Activated CD8-positive, alpha-beta T cell treated with anti-CD3 and anti-CD28 coated beads, Interleukin-2, amount 10 ng/mL, durations not matched to agents 7 days and 5 days (primary cell): ENCODE measurements at regions not wholly inside any gene's neighbourhood (a gene's known extent, or its start where the extent isn't known, plus 50 kb on each side); places are given as distances from the start of the nearest gene placed in this dataset.

Experiments used
- ATAC-seq: fragments of 150-1000 bp; cut with Tn5 transposase; one replicate; pipeline ENCODE4 v1.10.0; 2021; ENCODE audit warnings: moderate library complexity
- CTCF ChIA-PET: fragments of 350-600 bp; sonication (Branson Sonifier 250); formaldehyde crosslinking; loops from one replicate; lab custom pipeline; 2021; ENCODE audit warnings: antibody characterized with exemption; lab: Charles Lee
- POLR2A ChIA-PET: fragments of 350-600 bp; sonication (Branson Sonifier 250); formaldehyde crosslinking; loops from one replicate; lab custom pipeline; 2021; ENCODE audit warnings: antibody characterized with exemption; lab: Charles Lee
- DNase-seq: peaks from one replicate; pipeline ENCODE4 v3.0.0-alpha.2; 2020
- H3K27ac Mint-ChIP-seq: one replicate; pipeline ENCODE4 v1.8.0; 2021; ENCODE audit warnings: mild to moderate bottlenecking, mixed read lengths
- H3K27me3 Mint-ChIP-seq: one replicate; pipeline ENCODE4 v1.8.0; 2021; ENCODE audit warnings: low read depth, mixed read lengths
- H3K36me3 Mint-ChIP-seq: one replicate; pipeline ENCODE4 v1.8.0; 2021; ENCODE audit warnings: low read depth, mixed read lengths
- H3K4me1 Mint-ChIP-seq: one replicate; pipeline ENCODE4 v1.8.0; 2021; ENCODE audit warnings: low read depth, mixed read lengths
- H3K4me3 Mint-ChIP-seq: one replicate; pipeline ENCODE4 v1.8.0; 2021; ENCODE audit warnings: mild to moderate bottlenecking, mixed read lengths
- H3K9me3 Mint-ChIP-seq: one replicate; pipeline ENCODE4 v1.8.0; 2022; ENCODE audit warnings: mixed read lengths; ENCODE audit not compliant: insufficient read depth

DNA sequence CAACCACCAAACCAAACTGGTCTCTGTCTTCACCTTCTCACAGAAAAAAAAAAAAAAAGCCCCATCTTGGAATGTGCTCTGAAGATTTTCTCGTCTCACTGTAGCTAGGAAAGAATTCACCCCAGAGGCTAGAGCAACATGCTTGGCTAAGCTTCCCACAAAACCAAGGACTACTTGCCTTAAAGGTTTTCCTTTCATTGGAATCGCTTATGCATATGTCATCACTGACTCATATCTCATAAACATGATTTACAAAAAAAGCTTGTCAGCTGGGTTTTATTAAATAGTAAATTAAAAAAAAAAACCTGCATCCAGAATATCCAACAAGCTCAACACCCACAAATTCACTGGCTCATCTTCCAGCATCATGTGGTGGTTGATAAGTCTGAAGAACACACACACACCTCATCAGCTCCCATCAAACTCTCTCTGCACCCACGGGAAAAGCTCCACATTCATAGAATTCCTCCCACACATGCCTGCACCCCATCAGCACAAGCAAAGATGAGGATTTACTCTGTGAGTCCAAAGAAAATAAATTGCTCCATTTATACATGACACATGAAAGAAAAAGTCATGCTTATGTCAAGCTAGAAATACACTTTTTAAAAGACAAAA lies 182.0 kb upstream of the TRIB2 start:
- ChIA-PET POLR2A (no interaction called here), CTCF (interaction anchor here (1.3 to 2.9 kb wide), 3 partner anchors 13 to 181 kb away, joined by 3 to 13 read pairs (median 8); partner anchors contain the start of gene TRIB2)
- no peak for DNase-seq
- Mint-ChIP-seq H3K4me3 (no peak overlapping the region), H3K4me1 (peaks cover 10% of the 10 kb centered on the region), H3K27ac (no peak overlapping the region), H3K9me3 (no peaks in the 10 kb centered on the region), H3K27me3 (peaks cover 8% of the 10 kb centered on the region), H3K36me3 (no peaks in the 10 kb centered on the region)
- no peak for ATAC-seq

GRCh38 chr2:12536976-12537375 lies 179.8 kb upstream of the TRIB2 start:
- Mint-ChIP-seq H3K27ac (no peak overlapping the region), H3K27me3 (peaks cover 9% of the 10 kb centered on the region), H3K4me3 (no peak overlapping the region), H3K4me1 (peaks cover 10% of the 10 kb centered on the region), H3K9me3 (no peaks in the 10 kb centered on the region), H3K36me3 (no peaks in the 10 kb centered on the region)
- DNase-seq (no peak), ATAC-seq (no peak)
- ChIA-PET CTCF (interaction anchor here (2.9 kb wide), 1 partner anchor 179 kb away, joined by 8 read pairs; the partner anchor contains the start of gene TRIB2), POLR2A (no interaction called here)

- peaks cover 10% of the 10 kb centered on the region for H3K4me1 Mint-ChIP-seq
- H3K27ac Mint-ChIP-seq, result no peak overlapping the region
- ChIA-PET POLR2A (no interaction called here), CTCF (no interaction called here)
- DNase-seq, result no peak
- H3K4me3 Mint-ChIP-seq, result no peak overlapping the region
- ATAC-seq, result no peak
- H3K36me3 Mint-ChIP-seq, result no peaks in the 10 kb centered on the region
- peaks cover 6% of the 10 kb centered on the region for H3K27me3 Mint-ChIP-seq
- no peaks in the 10 kb centered on the region for H3K9me3 Mint-ChIP-seq
Observed at GRCh38 chr2:12538138-12538694, 178.5 kb upstream of the TRIB2 start.

GRCh38 chr2:12539336-12539735 lies 177.4 kb upstream of the TRIB2 start:
- DNase-seq (no peak), ATAC-seq (no peak)
- no peak overlapping the region for H3K4me3 Mint-ChIP-seq
- H3K9me3 Mint-ChIP-seq, result no peaks in the 10 kb centered on the region
- H3K4me1 Mint-ChIP-seq, result peaks cover 2% of the 10 kb centered on the region
- H3K27ac Mint-ChIP-seq, result no peak overlapping the region
- H3K27me3 Mint-ChIP-seq, result peaks cover 4% of the 10 kb centered on the region
- no peaks in the 10 kb centered on the region for H3K36me3 Mint-ChIP-seq
- POLR2A ChIA-PET, result no interaction called here
- CTCF ChIA-PET, result no interaction called here

- Mint-ChIP-seq H3K36me3 (no peaks in the 10 kb centered on the region), H3K9me3 (no peaks in the 10 kb centered on the region), H3K27me3 (peaks cover 3% of the 10 kb centered on the region), H3K4me1 (no peaks in the 10 kb centered on the region), H3K4me3 (no peak overlapping the region), H3K27ac (no peak overlapping the region)
- CTCF ChIA-PET, result no interaction called here
- ATAC-seq, result no peak
- no peak for DNase-seq
- POLR2A ChIA-PET, result no interaction called here
Observed at GRCh38 chr2:12539776-12540562, 176.8 kb upstream of the TRIB2 start.

- ATAC-seq (no peak), DNase-seq (no peak)
- CTCF ChIA-PET, result no interaction called here
- Mint-ChIP-seq H3K4me3 (no peak overlapping the region), H3K27me3 (peaks cover 2% of the 10 kb centered on the region), H3K9me3 (no peaks in the 10 kb centered on the region), H3K36me3 (no peaks in the 10 kb centered on the region), H3K4me1 (no peaks in the 10 kb centered on the region), H3K27ac (no peak overlapping the region)
- POLR2A ChIA-PET, result no interaction called here
Observed at GRCh38 chr2:12543076-12543977, 173.4 kb upstream of the TRIB2 start.

- no peak for DNase-seq
- POLR2A ChIA-PET, result no interaction called here
- H3K9me3 Mint-ChIP-seq, result no peaks in the 10 kb centered on the region
- H3K27ac Mint-ChIP-seq, result no peak overlapping the region
- no peaks in the 10 kb centered on the region for H3K4me1 Mint-ChIP-seq
- no peak overlapping the region for H3K4me3 Mint-ChIP-seq
- CTCF ChIA-PET, result no interaction called here
- ATAC-seq, result no peak
- no peaks in the 10 kb centered on the region for H3K36me3 Mint-ChIP-seq
- peaks cover 2% of the 10 kb centered on the region for H3K27me3 Mint-ChIP-seq
Observed at GRCh38 chr2:12543978-12544558, 172.7 kb upstream of the TRIB2 start.

- DNase-seq (no peak), ATAC-seq (no peak)
- Mint-ChIP-seq H3K27me3 (no peaks in the 10 kb centered on the region), H3K9me3 (no peaks in the 10 kb centered on the region), H3K4me3 (no peak overlapping the region), H3K27ac (no peak overlapping the region), H3K36me3 (peaks cover 2% of the 10 kb centered on the region), H3K4me1 (no peaks in the 10 kb centered on the region)
- POLR2A ChIA-PET, result no interaction called here
- CTCF ChIA-PET, result interaction anchor here (0.9 to 2.2 kb wide), 2 partner anchors 12 to 96 kb away, joined by 3 to 13 read pairs; no protein-coding TSS in a partner anchor
Observed at GRCh38 chr2:12547566-12548170, 169.1 kb upstream of the TRIB2 start.

DNA sequence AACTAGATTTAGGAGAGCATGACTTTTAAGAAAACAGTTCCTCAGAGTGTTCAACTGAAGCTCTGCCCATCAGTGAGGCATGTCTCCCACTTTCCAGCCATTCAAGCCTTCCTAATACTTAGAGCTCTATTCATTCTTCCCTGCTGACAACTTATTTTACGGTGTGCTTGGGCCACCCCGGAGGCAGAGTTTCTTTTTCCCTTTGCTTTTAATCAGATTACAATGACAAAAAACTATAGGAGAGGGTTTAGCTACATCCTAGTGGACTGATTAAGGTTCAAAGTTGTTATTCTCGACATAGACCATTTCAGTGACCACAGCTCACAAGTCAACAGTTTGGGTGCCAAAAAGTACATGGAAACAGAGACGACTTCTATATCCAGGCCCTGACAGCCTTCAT lies 167.8 kb upstream of the TRIB2 start:
- Mint-ChIP-seq H3K4me3 (no peak overlapping the region), H3K27ac (no peak overlapping the region), H3K4me1 (no peaks in the 10 kb centered on the region), H3K27me3 (no peaks in the 10 kb centered on the region), H3K9me3 (no peaks in the 10 kb centered on the region), H3K36me3 (peaks cover 2% of the 10 kb centered on the region)
- DNase-seq (no peak), ATAC-seq (no peak)
- CTCF ChIA-PET, result interaction anchor here (2.2 kb wide), 1 partner anchor 14 kb away, joined by 13 read pairs; no protein-coding TSS in a partner anchor
- POLR2A ChIA-PET, result interaction anchor here (0.7 kb wide), 1 partner anchor 44 kb away, joined by 3 read pairs; no protein-coding TSS in a partner anchor

GRCh38 chr2:12549641-12550040 lies 167.1 kb upstream of the TRIB2 start:
- no peaks in the 10 kb centered on the region for H3K27me3 Mint-ChIP-seq
- CTCF ChIA-PET, result no interaction called here
- no peak overlapping the region for H3K4me3 Mint-ChIP-seq
- no peak overlapping the region for H3K27ac Mint-ChIP-seq
- no peaks in the 10 kb centered on the region for H3K9me3 Mint-ChIP-seq
- H3K36me3 Mint-ChIP-seq, result peaks cover 2% of the 10 kb centered on the region
- ATAC-seq (no peak), DNase-seq (no peak)
- peaks cover 3% of the 10 kb centered on the region for H3K4me1 Mint-ChIP-seq
- POLR2A ChIA-PET, result no interaction called here

GRCh38 chr2:12552092-12552491 lies 164.6 kb upstream of the TRIB2 start:
- Mint-ChIP-seq H3K9me3 (no peaks in the 10 kb centered on the region), H3K36me3 (peaks cover 2% of the 10 kb centered on the region), H3K4me3 (no peak overlapping the region), H3K27ac (no peak overlapping the region), H3K27me3 (no peaks in the 10 kb centered on the region), H3K4me1 (peaks cover 23% of the 10 kb centered on the region)
- ATAC-seq (no peak), DNase-seq (no peak)
- POLR2A ChIA-PET, result no interaction called here
- CTCF ChIA-PET, result no interaction called here
